ENCODE measurements at regions not wholly inside any gene's neighbourhood (a gene's known extent, or its start where the extent isn't known, plus 50 kb on each side); places are given as distances from the start of the nearest gene placed in this dataset.

GRCh38 chr2:57893786-57894185, 152.8 kb upstream of the VRK2 start:
- TF ChIP-seq CTCF (conservative IDR thresholded peaks at IDR 0.05; ENCODE audit: low read length) (no peak), EZH2phosphoT487 (IDR thresholded peaks at IDR 0.05; ENCODE audit: borderline replicate concordance) (no peak)
